ENCODE measurements at regions not wholly inside any gene's neighbourhood (a gene's known extent, or its start where the extent isn't known, plus 50 kb on each side); places are given as distances from the start of the nearest gene placed in this dataset.

- Histone ChIP-seq H3K27ac (ENCODE audit: low read depth, low read length) (no peak overlapping the region), H3K4me2 (ENCODE audit: low read length) (no peak overlapping the region), H2AFZ (ENCODE audit: low read depth, low read length) (no peak overlapping the region), H3K4me1 (ENCODE audit: insufficient read depth, low read length) (no peaks in the 10 kb centered on the region), H3K9me3 (ENCODE audit: insufficient read depth, low read depth, low read length) (no peaks in the 10 kb centered on the region), H3K9ac (ENCODE audit: low read length) (no peak overlapping the region), H4K20me1 (ENCODE audit: insufficient read depth, low read length) (no peaks in the 10 kb centered on the region), H3K4me3 (ENCODE audit: insufficient read depth, low read depth, low read length) (no peak overlapping the region), H3K79me2 (ENCODE audit: insufficient read depth, low read length) (no peaks in the 10 kb centered on the region), H3K36me3 (ENCODE audit: insufficient read depth, low read length) (no peaks in the 10 kb centered on the region), H3K27me3 (ENCODE audit: insufficient read depth, low read length) (no peaks in the 10 kb centered on the region)
- H3K27me3 Mint-ChIP-seq (ENCODE audit: low read depth, unreplicated experiment) = no peaks in the 10 kb centered on the region
- H3K9me3 Mint-ChIP-seq (ENCODE audit: unreplicated experiment) = no peaks in the 10 kb centered on the region
- peak; percentile 8 for DNase-seq (ENCODE audit: low read depth)
- H3K27ac Mint-ChIP-seq (ENCODE audit: unreplicated experiment) = no peak overlapping the region
- no peak overlapping the region for H3K4me3 Mint-ChIP-seq (ENCODE audit: unreplicated experiment)
- H3K36me3 Mint-ChIP-seq (ENCODE audit: low read depth, unreplicated experiment) = no peaks in the 10 kb centered on the region
- FAIRE-seq = no peak
- TF ChIP-seq EZH2 (IDR thresholded peaks at IDR 0.05; ENCODE audit: insufficient read depth, low read length) = no peak
- TF ChIP-seq, protein P1, sequence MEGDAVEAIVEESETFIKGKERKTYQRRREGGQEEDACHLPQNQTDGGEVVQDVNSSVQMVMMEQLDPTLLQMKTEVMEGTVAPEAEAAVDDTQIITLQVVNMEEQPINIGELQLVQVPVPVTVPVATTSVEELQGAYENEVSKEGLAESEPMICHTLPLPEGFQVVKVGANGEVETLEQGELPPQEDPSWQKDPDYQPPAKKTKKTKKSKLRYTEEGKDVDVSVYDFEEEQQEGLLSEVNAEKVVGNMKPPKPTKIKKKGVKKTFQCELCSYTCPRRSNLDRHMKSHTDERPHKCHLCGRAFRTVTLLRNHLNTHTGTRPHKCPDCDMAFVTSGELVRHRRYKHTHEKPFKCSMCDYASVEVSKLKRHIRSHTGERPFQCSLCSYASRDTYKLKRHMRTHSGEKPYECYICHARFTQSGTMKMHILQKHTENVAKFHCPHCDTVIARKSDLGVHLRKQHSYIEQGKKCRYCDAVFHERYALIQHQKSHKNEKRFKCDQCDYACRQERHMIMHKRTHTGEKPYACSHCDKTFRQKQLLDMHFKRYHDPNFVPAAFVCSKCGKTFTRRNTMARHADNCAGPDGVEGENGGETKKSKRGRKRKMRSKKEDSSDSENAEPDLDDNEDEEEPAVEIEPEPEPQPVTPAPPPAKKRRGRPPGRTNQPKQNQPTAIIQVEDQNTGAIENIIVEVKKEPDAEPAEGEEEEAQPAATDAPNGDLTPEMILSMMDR (IDR thresholded peaks at IDR 0.05; ENCODE audit: insufficient read depth, low read depth, low read length) = no peak
- peaks cover 12% of the 10 kb centered on the region for H3K4me1 Mint-ChIP-seq (ENCODE audit: low read depth, unreplicated experiment)
Measured at GRCh38 chr18:39489431-39489830, 1923.8 kb upstream of the CELF4 start.

DNA sequence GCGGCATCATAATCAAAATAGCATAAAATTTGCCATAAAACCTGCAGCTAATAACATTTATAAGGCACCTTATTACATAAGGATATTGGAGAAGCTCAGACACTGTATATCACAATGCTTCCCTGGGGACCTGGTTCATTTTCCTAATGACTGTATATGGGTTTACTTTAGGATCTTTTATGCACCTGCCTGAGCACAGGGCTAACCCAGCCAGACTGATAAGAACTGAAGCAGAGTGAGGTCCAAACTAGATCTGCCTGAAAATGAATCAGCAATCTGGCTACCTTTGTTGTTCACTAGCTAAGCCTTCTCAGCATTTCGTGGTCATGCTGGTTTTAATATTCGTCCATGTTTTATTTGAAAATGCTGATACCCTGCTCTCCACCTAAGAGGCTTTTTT is 1922.3 kb upstream of the CELF4 start:
- H3K27me3 Mint-ChIP-seq (ENCODE audit: low read depth, unreplicated experiment) = no peaks in the 10 kb centered on the region

GRCh38 chr18:39486268-39486667 is 1920.7 kb upstream of the CELF4 start:
- DNase-seq (ENCODE audit: low read depth) = no peak
- no peaks in the 10 kb centered on the region for H3K4me1 ChIP-seq (ENCODE audit: insufficient read depth, low read length)
- Mint-ChIP-seq H3K36me3 (ENCODE audit: low read depth, unreplicated experiment) (no peaks in the 10 kb centered on the region), H3K4me1 (ENCODE audit: low read depth, unreplicated experiment) (peaks cover 8% of the 10 kb centered on the region), H3K27me3 (ENCODE audit: low read depth, unreplicated experiment) (no peaks in the 10 kb centered on the region), H3K4me3 (ENCODE audit: unreplicated experiment) (no peak overlapping the region), H3K9me3 (ENCODE audit: unreplicated experiment) (no peaks in the 10 kb centered on the region), H3K27ac (ENCODE audit: unreplicated experiment) (no peak overlapping the region)
- no peak overlapping the region for H3K27ac ChIP-seq (ENCODE audit: low read depth, low read length)
- FAIRE-seq = no peak
- no peaks in the 10 kb centered on the region for H3K9me3 ChIP-seq (ENCODE audit: insufficient read depth, low read depth, low read length)
- H3K27me3 ChIP-seq (ENCODE audit: insufficient read depth, low read length) = no peaks in the 10 kb centered on the region
- H3K9ac ChIP-seq (ENCODE audit: low read length) = no peak overlapping the region
- no peak overlapping the region for H3K4me2 ChIP-seq (ENCODE audit: low read length)
- TF ChIP-seq EZH2 (IDR thresholded peaks at IDR 0.05; ENCODE audit: insufficient read depth, low read length) = no peak
- H3K36me3 ChIP-seq (ENCODE audit: insufficient read depth, low read length) = no peaks in the 10 kb centered on the region
- H4K20me1 ChIP-seq (ENCODE audit: insufficient read depth, low read length) = no peaks in the 10 kb centered on the region
- H3K4me3 ChIP-seq (ENCODE audit: insufficient read depth, low read depth, low read length) = no peak overlapping the region
- no peak overlapping the region for H2AFZ ChIP-seq (ENCODE audit: low read depth, low read length)
- no peaks in the 10 kb centered on the region for H3K79me2 ChIP-seq (ENCODE audit: insufficient read depth, low read length)

More for the DNA sequence above, 1922.3 kb upstream of the CELF4 start:
- Mint-ChIP-seq H3K4me1 (ENCODE audit: low read depth, unreplicated experiment) (peaks cover 12% of the 10 kb centered on the region), H3K27ac (ENCODE audit: unreplicated experiment) (no peak overlapping the region), H3K9me3 (ENCODE audit: unreplicated experiment) (no peaks in the 10 kb centered on the region), H3K36me3 (ENCODE audit: low read depth, unreplicated experiment) (no peaks in the 10 kb centered on the region), H3K4me3 (ENCODE audit: unreplicated experiment) (no peak overlapping the region)
- H3K4me3 ChIP-seq (ENCODE audit: insufficient read depth, low read depth, low read length) = no peak overlapping the region
- H3K9me3 ChIP-seq (ENCODE audit: insufficient read depth, low read depth, low read length) = no peaks in the 10 kb centered on the region
- H3K27me3 ChIP-seq (ENCODE audit: insufficient read depth, low read length) = no peaks in the 10 kb centered on the region
- FAIRE-seq (no peak), DNase-seq (ENCODE audit: low read depth) (no peak)
- no peaks in the 10 kb centered on the region for H3K79me2 ChIP-seq (ENCODE audit: insufficient read depth, low read length)
- no peaks in the 10 kb centered on the region for H3K36me3 ChIP-seq (ENCODE audit: insufficient read depth, low read length)
- no peaks in the 10 kb centered on the region for H3K4me1 ChIP-seq (ENCODE audit: insufficient read depth, low read length)
- no peak overlapping the region for H3K9ac ChIP-seq (ENCODE audit: low read length)
- no peak overlapping the region for H2AFZ ChIP-seq (ENCODE audit: low read depth, low read length)
- no peaks in the 10 kb centered on the region for H4K20me1 ChIP-seq (ENCODE audit: insufficient read depth, low read length)
- TF ChIP-seq, protein P1 (IDR thresholded peaks at IDR 0.05; ENCODE audit: insufficient read depth, low read depth, low read length) = no peak
- no peak for TF ChIP-seq EZH2 (IDR thresholded peaks at IDR 0.05; ENCODE audit: insufficient read depth, low read length)
- no peak overlapping the region for H3K27ac ChIP-seq (ENCODE audit: low read depth, low read length)
- H3K4me2 ChIP-seq (ENCODE audit: low read length) = no peak overlapping the region
